GM19035 (cell line): ENCODE measurements at regions not wholly inside any gene's neighbourhood (a gene's known extent, or its start where the extent isn't known, plus 50 kb on each side); places are given as distances from the start of the nearest gene placed in this dataset.
"Not testable (repeated sequence)": the region's sequence is repeated elsewhere in the genome, so short reads cannot be mapped to it uniquely, and the experiment has no call there.

ENCODE experiments used
- ATAC-seq: cut with Tn5 transposase; IDR thresholded peaks from one replicate; pipeline ENCODE4 v1.9.1; 2021; ENCODE audit not compliant: unreplicated experiment

- ATAC-seq: no peak
Observed at GRCh38 chr7:46764100-46764936, 817.6 kb downstream of the TNS3 start.

GRCh38 chr7:46763344-46763743 lies 818.6 kb downstream of the TNS3 start:
- no peak for ATAC-seq

DNA sequence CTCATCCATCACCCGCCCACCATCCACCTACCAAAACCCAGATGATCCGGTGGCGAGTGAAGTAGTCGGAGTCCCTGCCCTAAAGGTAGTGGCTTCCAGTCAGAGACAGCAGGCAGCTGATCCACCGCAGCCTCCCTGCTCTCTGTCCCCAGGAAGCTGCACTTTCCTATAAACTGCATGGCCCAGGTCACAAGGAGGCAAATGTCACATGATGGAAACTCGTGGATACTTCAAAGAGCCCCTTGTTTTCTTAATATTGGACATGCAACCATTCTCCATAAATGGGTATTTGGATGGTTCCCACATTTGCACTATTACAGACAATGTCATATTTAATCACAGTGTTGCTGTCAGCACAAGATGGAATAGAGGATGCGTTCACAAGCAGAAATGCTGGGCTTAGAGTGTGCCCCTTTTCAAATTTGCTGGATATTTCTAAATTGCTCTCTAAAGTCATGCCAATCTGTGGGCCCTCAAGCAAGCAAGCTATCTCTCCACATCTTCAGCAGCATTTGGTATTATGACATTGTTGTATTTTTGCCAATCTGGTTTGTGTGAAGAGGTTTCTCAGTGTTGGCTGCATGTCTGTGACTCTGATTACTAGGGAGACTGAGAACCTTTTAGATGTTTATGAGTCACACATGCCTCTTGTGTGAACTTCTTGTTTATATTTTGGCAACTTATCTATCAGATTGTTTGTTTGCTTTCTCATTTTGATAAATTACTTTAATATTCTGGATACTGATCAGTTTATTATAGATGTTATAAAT lies 822.0 kb downstream of the TNS3 start:
- no peak for ATAC-seq

DNA sequence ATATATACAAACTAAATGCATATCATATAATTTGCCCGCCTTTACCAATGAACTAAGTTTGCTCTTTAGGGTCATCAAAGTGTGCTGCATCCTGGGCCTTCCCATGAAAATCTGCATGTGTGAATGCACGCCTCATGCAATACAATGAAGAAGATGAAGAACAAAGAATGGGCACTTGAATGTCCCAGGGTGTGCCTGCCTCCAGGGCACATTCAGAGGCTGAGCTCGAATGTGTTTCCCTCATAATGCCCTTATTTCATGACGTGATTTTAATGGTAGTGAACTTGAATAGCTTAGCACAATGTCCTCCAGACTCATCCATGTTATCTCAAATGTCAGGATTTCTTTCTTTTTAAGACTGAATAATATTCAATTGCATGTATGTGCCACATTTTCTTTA lies 824.9 kb downstream of the TNS3 start:
- no peak for ATAC-seq

DNA sequence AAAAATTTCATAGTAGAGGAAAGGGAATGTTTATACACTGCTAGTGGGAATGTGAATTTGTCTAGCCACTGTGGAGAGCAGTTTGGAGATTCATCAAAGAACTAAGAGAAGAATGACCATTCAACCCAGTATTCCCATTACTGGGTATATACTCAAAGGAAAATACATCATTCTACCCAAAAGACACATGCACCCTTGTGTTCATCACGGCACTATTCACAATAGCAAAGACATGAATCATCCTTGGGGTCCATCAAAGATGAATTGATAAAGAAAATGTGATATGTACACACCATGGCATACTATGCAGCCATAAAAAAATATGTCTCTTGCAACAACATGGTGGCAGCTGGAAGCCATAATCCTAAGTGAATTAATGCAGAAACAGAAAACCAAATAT lies 825.7 kb downstream of the TNS3 start:
- no peak for ATAC-seq

DNA sequence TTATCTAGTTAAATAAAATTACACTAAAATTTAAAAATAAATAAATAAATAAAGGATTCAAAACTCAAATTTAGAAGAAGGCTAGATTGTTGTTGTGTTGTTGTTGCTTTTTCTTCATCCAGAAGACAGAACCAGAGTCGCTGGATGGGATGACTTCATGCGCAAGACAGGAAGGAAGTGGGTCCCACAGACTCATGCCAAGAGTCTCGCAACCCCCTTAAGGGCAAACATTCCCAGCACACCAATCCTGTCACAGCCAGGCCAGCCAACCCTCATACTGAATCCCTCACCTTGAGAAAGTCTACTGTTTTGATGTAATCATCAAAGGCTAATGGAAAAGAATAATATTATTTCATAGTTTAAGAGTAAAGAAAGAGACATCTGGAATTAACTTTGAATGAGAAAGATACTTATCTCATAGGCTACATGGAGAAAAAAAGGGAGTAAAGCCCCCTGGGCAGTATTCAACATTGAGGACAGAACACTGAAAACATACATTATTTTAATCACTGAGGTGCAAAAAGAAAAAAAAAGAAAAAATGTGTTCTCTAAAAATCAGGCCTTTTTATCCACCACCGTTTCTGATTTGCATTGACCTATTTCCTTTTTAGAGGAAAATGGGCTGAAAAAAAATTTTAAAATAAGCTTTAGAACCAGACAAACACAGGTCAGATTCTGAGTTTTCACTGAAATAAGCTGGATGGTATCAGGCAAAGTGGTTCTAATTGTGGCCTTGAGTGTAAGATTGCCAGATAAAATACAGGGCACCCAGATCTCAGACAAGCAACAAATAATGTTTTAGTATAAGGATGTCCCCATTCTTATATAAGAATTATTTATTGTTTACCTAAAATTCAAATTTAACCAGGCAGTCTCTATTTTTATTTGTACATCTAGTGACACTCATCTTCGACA lies 826.5 kb downstream of the TNS3 start:
- no peak for ATAC-seq

DNA sequence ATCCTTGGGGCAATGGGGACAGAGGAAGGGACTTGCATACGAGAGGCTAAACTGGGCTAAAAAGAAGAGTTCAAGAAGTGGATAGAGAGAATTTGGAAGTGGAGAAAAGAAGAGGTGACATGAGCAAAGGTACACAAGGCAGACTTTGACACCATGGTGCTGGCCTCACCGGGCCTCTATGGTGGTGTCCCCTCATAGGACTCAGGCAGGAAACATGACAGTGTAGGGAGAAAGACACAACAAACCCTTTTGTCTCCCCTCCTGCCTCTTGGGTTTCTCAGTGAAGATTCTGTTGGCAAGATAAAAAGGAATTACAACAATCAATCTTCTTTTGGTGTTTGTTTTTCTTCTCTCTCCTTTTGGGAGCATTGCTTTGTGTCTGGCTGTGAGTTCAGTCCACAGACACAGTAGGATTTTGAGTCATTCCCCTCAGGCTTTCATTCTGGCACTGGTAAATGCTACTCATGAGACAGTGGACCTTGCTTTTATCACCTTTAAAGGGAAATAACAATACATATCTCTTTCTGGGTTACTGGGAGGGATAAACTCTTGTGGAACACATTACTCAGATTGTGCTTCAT lies 827.7 kb downstream of the TNS3 start:
- ATAC-seq: no peak

- no peak for ATAC-seq
Observed at GRCh38 chr7:46753662-46754061, 828.2 kb downstream of the TNS3 start.

GRCh38 chr7:46752881-46753366 lies 829.0 kb downstream of the TNS3 start:
- ATAC-seq: no peak

DNA sequence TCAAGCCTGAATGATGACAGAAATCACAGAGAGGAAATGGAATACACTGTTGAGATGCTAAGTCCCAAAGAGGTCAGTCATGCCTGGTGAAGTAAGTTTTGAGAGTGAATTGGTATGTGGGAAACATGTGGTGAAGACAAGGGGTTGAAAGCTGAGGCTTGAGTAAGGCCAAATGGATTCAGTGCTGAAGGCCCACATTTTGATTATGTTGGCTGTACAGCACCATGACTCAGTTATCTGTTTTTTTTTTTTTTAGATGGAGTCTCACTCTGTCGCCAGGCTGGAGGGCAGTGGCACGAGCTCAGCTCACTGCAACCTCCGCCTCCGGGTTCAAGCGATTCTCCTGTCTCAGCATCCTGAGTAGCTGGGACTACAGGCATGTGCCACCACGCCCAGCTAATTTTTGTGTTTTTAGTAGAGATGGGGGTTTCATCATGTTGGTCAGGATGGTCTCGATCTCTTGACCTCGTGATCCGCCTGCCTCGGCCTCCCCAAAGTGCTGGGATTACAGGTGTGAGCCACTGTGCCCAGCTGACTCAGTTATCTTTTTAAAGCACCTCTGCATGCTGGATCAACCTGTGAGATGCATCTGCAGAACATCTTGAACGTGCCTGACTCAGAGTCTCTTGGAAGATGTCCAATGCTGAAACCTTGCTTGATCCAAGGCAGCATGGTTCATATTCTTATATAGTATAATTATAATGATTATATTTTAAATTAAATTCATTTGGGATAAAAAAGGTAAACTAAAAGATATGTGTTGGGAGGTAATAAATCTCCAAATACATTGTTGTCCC lies 829.8 kb downstream of the TNS3 start:
- not testable (repeated sequence) for ATAC-seq

DNA sequence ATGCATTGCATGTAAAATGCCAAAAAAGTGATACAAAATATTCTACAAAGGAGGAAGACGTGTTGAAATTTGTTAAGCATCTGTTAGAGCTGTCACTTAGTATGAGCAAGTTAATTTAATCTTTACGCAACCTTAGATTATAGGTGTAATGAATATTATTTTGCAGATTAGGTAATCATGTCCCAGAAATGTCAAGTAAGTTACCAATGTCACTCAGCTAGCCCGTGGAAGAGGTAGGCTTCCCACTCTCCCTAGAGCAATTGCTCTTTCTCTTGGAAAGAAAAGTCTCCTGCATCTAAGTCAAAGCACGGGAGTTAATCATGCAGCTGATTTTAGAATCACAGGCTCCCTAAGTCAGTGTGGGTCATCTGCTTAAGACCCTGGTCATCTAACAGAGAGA lies 830.4 kb upstream of the IGFBP3 start:
- no peak for ATAC-seq

DNA sequence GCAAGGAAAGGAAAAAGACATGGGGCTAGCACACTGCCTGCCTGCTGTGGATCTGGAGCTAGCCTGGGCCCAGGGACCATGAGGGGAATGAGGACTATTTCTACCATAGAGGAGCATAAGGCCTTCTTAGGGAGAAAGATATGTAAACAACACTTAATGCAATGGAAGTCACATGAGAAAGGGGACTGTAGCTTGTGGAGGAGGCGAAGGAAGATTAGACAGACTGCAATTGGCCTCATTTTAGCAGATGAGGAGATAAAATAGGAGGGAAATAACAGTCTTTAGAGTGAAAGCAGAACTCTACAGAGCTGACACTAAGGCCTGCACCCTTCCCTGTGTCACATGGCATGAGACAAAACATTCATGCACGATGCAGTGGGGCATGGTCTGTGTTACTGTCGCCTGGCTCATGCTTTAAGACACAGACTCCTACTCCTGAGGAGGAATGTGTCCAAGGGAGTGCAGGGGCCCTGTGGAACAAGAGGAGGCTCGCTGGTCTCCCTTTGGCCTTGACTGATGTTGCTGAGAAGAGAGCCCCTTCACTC lies 829.3 kb upstream of the IGFBP3 start:
- no peak for ATAC-seq

DNA sequence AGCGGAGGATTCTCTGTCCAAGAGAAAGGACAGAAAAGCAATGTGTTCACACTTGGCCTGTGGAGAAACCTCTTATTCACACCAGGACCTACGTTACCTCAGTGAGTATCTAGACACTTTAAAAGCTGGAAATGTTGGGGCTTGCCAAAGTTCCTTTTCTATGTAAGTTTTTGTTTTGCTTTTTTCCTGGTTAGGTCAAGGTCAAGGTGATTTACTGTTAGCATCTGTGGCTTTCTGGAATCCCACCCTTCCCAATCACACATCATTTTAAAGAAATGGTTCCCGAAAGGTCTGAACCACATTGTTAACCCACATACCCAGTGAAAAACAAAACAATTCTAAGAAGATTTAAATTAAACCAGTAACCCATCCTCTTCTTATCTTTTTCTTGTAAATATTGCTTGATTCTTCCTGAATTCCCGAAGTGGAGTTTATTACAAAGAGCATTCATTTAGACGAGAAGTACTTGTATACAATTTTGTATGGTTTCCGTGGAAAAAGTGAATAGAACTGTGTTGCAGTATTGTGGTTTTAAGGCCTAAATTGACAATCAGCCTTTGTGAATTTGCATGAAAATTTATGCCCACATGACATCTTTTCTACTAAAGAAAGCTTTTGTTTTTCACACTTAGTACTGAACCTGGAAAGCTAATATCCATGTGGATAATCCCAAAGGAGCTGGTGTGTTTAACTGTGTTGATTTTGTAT lies 827.0 kb upstream of the IGFBP3 start:
- ATAC-seq: no peak

GRCh38 chr7:46746695-46747687 lies 825.9 kb upstream of the IGFBP3 start:
- no peak for ATAC-seq

- ATAC-seq: no peak
Observed at GRCh38 chr7:46745707-46746090, 824.6 kb upstream of the IGFBP3 start.

GRCh38 chr7:46744957-46745706 lies 824.1 kb upstream of the IGFBP3 start:
- no peak for ATAC-seq

GRCh38 chr7:46742601-46743000 lies 821.5 kb upstream of the IGFBP3 start:
- ATAC-seq: no peak
